ENCODE measurements at regions not wholly inside any gene's neighbourhood (a gene's known extent, or its start where the extent isn't known, plus 50 kb on each side); places are given as distances from the start of the nearest gene placed in this dataset.

DNA sequence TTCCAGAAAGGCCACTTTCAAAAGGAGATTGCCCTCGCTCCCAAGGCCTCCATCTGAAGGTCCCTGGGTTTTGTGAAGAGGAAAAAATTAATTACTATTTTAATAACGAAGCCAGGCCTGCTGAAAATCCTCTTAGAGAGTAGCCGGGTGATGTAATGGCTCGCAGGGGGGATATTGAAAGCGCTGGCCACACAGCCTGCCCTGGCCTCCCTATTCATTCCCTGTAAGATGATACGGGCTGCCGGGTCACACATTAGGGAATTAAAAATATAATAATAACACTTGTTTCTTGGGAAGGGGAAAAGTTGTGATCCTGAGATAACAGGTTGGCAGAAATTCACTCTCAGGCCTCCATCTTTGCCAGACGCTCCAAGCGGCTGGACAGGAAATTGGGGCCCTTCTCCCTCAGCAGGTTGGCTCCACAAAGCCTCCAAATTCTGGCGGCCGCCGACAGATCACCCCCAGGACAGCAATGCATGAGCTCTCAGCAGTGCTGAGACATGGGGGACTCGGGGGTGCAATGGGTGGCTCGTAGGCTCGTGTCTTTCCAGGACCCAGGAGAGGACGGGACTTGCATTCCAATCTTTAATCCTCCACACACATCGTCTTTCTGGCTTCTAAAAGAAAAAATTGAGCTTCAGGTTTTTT lies 299.9 kb upstream of the SALL3 start:
- DNase-seq, result no peak

- DNase-seq, result no peak
Observed at GRCh38 chr18:78681396-78681795, 298.2 kb upstream of the SALL3 start.

GRCh38 chr18:78681934-78682333 lies 297.7 kb upstream of the SALL3 start:
- DNase-seq, result no peak

DNA sequence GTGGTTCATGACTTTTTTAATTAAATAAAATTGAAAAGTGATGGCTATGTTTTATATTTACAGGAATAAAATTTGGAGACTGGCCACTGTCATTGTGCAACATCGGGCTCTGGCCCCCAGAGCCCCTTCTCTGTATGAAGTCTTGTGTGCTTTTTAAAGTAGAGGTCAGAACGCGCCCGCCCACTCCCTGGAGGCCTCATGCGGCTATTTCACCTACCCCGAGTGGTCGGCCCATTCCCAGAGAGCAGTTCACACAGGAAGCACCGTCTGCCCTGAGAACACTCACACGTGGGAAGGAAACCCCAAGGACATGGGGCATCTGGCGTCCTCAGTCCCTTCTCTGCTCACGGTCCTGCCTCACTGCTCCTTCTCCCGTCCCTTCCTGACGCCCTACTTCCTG lies 296.9 kb upstream of the SALL3 start:
- DNase-seq, result no peak

GRCh38 chr18:78683191-78684010 lies 296.2 kb upstream of the SALL3 start:
- no peak for DNase-seq

DNA sequence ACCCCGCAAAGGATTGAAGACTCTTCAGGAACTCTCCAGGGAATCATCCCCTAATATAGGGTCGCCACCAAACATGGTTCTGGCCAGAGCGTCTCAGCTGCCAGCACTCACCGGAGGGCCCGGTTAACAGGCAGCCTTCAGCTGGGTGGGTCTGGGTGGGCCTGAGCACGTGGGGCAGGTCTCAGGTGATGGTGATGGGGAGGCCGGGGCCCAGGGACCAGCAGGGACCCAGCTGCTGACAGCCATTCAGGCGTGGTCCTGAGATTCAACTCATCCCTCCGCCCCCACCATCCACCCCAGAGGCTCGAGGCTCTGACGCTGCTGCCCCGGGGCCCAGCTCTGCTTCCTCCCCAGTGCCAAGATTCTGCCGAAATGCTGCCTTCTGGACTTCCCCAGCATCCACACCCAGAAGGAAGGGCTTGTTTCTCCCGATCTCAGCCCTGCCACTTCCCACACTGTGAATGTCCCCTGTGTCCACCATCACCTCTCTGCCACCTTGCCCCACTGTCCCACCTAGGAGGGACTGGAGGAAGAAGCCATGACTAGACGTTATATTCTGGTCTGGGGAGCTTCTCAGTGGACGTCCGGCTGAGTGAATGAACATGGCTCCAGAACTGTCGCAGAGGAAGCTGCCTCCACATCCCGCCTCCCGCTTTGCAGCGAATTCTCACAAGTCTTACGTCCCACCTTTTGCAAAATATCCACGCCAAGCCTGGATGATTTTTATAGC lies 294.2 kb upstream of the SALL3 start:
- no peak for DNase-seq

DNA sequence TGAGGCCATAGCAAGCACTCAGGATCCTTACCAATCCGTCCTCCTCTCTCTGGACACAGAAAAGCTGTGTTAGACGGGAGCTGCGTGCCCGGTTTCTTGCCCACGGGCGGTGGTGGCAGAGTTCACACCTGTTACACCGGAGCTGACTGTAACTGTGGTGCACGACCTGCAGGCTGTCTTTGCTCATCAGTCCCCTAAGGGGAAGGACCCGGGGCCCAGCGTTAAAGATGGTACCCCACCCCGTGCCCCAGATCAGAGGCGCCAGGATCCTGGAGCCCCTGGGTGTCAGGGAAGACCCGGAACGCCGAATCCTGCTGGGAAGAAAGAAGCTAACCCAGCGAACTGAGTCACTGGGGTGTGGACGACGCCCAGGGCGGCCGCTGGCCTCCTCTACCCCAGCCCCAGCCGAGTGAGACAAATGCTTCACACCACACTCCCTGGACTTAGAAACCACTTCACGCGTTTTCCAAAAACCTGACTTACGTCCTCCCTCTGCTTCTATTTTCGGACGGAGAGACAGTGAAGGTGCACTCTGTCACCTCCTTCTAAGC lies 293.6 kb upstream of the SALL3 start:
- DNase-seq, result no peak

DNA sequence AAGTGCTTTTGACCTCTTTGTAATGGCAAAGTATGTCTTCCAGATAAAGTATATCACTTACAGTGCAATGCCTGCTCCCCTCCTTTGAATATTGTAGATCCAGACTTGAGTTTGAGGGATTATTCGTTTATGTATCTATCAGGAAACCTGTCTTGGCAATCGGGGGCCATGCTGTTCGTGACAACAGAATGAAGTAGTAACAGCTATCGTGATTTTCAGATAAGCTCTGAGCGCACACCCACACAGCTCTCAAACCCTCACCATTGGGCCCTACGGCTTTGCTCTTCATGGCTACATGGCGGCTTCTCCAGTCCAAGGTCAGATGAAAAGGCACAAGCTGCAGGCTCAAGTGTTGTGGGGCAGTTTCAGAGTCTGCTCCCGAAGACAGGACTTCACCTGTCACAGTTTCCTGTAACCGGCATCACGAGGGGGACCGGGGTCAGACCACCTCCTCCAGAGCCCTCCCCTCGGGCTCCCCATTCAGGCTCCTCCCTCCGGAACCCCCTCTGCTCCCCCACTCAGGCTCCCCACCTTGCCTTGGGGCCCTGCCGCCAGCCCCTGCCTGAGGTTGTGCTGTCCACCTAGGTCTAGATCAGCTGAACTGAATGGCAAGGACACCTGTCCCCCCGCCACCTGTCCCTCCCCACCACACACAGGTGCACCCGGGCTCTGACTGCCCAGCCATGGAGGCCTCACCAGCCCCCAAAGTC lies 292.5 kb upstream of the SALL3 start:
- no peak for DNase-seq

- DNase-seq, result no peak
Observed at GRCh38 chr18:78687736-78688135, 291.9 kb upstream of the SALL3 start.

- no peak for DNase-seq
Observed at GRCh38 chr18:78688249-78688648, 291.4 kb upstream of the SALL3 start.

GRCh38 chr18:78688916-78689315 lies 290.7 kb upstream of the SALL3 start:
- DNase-seq, result no peak

DNA sequence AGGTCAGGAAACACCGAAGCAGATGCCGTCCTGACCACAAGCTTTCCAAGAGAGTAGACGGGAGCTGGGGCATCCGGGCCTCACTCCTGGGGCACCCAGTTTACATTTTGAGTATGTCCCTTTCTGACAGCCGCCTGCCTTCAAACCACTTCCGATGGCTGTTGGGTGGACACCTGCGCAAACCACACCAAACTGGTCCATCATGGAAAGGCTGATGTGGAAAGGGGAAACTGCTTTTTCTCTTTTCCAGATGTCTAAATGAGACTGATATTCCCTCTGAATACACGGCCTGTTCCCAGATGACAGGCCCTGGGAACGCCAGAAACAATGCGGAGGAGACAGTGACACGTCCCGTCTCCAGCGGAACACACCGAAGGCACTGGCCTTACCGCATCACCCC lies 290.0 kb upstream of the SALL3 start:
- no peak for DNase-seq

GRCh38 chr18:78692105-78692504 lies 287.5 kb upstream of the SALL3 start:
- no peak for DNase-seq

GRCh38 chr18:78693429-78693828 lies 286.2 kb upstream of the SALL3 start:
- DNase-seq, result no peak

DNA sequence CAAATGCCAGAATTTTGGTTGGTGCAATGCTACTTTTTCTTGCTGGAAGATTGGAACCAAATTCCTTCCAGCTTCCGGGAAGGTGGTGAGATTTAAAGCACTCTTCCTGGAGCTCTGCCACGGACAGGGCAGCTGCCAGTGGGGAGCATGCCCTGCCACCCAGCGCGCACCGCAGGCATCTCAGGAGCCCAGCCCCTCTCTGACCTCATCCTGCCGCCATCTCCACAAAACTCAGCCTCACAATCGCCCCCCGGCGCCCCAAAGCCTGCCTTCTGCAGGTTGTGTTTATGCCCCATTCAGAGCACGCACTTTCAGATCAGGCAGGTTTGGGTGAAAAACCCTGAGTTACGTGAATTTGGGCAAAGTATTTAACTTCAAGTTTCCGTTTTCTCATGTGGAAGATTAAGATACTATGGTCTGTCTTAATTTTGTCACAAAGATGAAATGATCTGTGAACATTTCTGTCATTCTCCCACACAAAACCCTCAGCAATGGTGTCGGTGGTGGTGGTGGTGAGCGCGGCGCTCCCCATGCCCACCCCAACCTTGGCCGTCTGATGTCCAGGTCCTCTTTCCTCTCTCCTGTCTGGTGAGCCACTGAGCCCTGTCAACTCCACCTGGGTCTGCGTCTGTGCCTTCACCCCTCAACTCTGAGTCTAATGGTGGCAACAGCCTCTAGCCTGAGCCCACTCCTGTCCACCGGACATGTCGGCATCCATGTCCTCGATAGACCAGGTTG lies 282.8 kb upstream of the SALL3 start:
- no peak for DNase-seq

DNA sequence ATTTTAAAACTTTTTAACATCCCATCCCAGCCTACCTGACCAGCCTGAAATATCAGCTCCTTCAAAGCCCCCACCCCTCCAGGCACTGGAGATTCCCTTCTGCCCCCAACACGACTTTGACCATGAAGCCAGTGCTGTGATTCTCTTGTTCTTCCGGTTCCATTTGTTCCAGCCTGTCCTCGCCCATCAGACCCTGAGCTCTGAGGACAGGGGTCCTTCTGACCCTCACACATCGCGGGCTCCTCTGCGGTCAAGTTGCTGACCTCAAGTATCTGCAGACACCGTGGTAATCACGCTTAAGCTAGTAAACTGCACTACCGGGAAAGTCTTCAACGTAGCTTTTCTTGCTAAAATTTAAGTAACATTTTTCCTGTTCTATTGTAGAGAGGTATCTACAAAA lies 282.2 kb upstream of the SALL3 start:
- no peak for DNase-seq

DNA sequence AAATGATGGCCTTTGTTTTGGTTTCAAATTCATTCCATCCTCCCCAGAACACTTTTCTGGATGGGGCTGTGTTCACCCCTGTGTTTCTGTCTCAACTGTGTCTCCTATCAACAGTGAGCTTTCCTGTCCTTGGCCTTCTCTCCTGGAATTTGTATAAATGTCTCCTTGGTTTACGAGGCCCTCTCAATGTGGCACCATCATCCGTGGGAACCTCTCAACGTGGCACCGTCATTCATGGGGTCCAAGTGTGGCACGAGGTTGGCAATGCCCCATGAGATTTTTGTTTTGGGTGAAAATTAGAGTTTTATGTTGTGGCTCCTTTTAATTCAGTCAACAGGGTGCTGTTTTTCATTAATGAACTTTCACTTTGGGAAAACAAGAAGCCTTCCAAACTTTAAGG lies 280.7 kb upstream of the SALL3 start:
- DNase-seq, result no peak

- DNase-seq, result no peak
Observed at GRCh38 chr18:78699499-78699898, 280.1 kb upstream of the SALL3 start.

DNA sequence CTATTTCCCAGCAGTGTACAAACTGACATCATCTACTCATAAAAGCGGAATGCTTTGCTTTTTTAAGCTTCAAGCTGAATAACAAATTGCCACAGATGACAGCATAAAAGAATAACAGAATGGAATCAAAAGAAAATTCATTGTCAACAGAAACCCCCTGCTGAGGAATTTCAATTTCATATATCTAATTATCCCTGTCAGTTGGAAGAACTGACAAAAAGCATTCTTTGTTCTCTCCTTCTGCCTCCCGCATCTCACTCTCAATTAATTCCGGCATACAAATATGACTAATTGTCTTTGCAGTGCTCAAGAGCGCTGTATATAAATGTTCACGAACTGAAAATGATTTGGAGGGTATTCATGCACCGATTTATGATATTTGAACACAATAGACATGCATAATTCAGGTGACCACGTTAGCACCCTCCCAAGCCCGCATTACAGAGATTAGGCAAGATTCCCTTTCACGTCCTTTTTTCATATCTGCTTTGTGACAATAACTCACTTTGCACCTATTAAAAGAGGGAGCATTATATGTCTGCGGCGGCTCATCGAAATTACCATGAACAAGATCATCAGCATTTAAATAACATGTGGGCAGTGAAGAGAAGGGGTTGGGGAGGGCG lies 277.7 kb upstream of the SALL3 start:
- no peak for DNase-seq

DNA sequence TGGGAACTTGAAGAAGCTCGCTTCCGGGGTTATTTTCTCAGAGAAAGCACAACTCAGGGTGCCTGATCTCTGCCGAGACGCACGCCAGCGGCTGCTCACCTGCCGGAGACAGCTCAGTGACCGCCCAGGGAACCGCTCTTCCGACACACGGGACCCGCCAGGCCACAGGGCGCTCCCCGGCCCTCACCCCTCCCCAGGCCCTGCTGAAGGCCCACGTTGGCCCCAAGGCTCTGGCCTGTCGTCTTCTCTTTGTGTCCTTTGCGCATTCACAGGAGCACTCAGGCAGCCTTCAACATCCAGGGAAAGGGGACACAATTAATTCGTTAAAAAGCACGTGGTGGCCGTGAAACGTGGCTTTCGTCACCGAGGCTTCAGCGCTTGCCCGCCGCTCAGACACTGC lies 276.3 kb upstream of the SALL3 start:
- DNase-seq, result no peak

DNA sequence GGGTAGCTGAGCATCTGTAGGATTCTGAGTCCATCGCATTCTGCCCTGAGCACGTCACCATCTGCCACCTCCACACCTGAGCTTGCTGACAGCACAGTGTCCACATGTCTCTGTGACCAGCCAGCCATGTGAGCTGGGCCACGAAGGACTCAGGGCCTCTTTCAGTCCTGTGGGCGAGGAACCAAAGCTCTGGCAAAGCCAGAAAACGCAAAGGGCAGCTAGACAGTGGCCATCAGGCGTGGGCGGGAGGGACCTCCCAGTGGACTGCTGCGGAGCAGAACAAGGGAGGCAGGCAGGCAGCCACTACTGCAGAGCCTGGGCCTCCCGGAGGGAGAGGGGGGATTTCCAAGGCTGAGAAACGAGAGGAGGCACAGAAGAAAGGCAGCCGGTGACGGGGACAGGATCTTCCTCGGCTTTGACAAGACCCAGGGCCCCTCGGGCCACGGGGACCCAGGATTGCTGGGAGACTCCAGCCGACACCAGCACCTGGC lies 274.6 kb upstream of the SALL3 start:
- DNase-seq, result no peak

All from tongue (tissue), 1 donor.